ENCODE measurements at regions not wholly inside any gene's neighbourhood (a gene's known extent, or its start where the extent isn't known, plus 50 kb on each side); places are given as distances from the start of the nearest gene placed in this dataset.

- no peak for TF ChIP-seq CTCF (IDR thresholded peaks at IDR 0.05)
- no peak for TF ChIP-seq POLR2A (IDR thresholded peaks at IDR 0.05)
These were observed 293.5 kb upstream of the C9orf72 start for GRCh38 chr9:27866741-27867140.

All from thyroid gland (tissue), 4 donors.